Retinal pigment epithelial cell (primary cell): ENCODE measurements at regions not wholly inside any gene's neighbourhood (a gene's known extent, or its start where the extent isn't known, plus 50 kb on each side); places are given as distances from the start of the nearest gene placed in this dataset.
A peak's percentile ranks its signal among the peaks of the same experiment; 100 is the strongest.

ENCODE experiments used
- DNase-seq: peaks from one replicate; pipeline ENCODE4 v3.0.0-alpha.2; 2010; ENCODE audit warnings: low read depth
- H3K4me3 ChIP-seq: 2 replicates; pipeline ENCODE4 v1.5.1; 2011; ENCODE audit warnings: mild to moderate bottlenecking, low read length, control low read depth, moderate library complexity
- TF ChIP-seq, protein P1 (sequence below): conservative IDR thresholded peaks from 2 replicates; pipeline ENCODE4 v1.5.1; 2011; ENCODE audit warnings: low read depth, low read length, control low read depth, inconsistent platforms

DNA sequence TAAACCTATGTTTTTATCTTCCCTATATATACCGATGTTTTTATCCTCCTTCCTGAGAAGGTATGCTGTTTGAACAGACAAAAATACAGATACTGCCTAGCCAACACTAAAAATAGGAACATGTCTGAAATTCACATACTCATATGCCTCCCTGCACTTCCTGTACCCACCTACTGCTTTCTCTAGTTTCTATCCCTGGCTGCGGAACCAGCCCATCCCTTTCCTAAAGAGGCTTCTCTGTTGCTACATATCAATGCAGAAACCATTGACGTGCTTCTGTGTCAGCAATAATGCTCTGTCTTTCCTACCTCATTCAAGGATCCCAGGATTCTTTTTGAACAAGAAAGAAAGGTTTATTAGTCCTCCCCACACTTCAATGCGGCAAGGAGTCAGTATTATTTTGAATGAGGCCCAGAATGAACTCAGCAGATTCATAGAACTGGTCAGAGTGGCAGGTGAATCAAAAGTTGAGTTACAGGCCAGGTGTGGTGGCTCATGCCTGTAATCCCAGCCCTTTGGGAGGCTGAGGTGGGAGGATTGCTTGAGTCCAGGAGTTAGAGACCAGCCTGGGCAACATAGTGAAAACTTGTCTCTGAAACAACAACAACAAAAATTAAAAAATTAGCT lies 67.8 kb upstream of the NAP1L1 start:
- TF ChIP-seq, protein P1, sequence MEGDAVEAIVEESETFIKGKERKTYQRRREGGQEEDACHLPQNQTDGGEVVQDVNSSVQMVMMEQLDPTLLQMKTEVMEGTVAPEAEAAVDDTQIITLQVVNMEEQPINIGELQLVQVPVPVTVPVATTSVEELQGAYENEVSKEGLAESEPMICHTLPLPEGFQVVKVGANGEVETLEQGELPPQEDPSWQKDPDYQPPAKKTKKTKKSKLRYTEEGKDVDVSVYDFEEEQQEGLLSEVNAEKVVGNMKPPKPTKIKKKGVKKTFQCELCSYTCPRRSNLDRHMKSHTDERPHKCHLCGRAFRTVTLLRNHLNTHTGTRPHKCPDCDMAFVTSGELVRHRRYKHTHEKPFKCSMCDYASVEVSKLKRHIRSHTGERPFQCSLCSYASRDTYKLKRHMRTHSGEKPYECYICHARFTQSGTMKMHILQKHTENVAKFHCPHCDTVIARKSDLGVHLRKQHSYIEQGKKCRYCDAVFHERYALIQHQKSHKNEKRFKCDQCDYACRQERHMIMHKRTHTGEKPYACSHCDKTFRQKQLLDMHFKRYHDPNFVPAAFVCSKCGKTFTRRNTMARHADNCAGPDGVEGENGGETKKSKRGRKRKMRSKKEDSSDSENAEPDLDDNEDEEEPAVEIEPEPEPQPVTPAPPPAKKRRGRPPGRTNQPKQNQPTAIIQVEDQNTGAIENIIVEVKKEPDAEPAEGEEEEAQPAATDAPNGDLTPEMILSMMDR: no peak
- DNase-seq: no peak
- H3K4me3 ChIP-seq: no peak overlapping the region

DNA sequence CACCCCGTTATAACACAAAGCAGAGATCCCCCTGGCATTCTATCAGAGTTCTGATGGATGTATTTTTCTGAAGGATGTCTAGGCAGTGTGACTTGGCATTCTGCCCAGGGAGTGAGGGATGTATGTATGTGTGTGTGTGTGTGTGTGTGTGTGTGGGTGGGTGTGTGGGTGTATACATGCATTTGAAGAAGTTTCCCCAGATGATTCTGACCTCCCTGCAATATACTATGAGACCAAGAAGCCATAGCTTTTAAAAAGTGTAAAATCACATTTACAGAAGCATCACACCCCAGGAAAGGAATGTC lies 59.7 kb upstream of the NAP1L1 start:
- peak; percentile 44 for DNase-seq
- TF ChIP-seq, protein P1: no peak
- no peak overlapping the region for H3K4me3 ChIP-seq

DNA sequence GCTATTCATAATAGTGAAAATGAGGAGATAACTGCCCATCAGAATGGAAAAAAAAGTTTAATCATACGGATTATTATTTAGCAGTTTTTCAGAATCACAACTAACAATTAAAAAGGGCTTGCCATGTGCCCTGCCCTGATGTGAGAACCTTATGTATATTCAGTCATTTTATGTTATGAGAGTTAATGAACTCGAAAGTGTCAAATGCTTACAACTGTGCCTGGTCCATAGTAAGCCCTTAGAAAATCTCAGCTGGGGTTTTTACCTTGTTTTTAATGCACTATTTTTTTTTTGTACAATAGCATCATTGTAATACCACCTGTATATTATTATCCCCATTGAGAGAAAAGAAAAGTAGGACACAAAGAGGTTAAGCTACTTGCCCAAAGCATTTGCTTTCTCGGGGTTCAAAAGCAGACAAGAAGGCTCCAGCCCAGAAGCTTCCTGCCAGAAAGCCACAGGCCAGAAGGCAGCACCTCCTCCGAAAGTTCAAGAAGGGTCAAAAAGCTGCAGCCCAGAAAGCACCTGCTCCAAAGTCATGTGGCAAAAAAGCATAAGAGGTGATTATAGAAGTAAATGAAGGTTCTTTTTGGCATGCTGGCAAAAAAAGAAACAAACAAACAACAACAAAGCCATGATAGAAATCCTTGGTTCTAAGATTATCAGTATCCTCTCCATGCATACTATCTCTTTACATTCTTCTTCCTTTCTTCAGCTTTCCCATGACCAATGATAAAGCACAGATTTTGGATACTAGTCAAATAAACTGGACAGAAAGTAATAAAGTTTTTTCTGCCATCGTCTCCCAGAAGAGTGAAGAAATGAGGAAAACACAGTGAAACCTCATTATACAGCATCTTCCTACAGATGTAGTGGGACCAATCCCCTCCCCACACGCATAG lies 59.1 kb upstream of the NAP1L1 start:
- TF ChIP-seq, protein P1: no peak
- DNase-seq: no peak
- no peak overlapping the region for H3K4me3 ChIP-seq

DNA sequence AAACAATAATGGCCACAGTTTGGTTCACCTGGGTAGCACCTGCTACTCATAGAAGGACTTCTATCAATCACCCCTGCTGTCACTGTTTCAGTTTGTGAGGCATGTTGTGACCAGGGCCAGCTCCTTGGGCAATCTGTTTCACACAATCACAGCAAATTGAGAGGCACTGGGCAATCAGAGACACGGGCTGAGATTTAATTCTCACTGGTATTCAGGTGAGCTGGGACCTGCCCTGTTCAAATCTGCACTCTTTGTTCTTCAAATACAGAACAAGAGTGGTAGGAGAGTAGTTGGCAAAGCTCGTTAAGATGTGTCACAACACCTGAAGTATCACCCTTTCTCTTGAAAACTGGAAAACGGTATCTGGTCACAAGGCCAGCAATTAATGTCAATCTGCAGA lies 57.8 kb upstream of the NAP1L1 start:
- no peak overlapping the region for H3K4me3 ChIP-seq
- no peak for DNase-seq
- TF ChIP-seq, protein P1: no peak

DNA sequence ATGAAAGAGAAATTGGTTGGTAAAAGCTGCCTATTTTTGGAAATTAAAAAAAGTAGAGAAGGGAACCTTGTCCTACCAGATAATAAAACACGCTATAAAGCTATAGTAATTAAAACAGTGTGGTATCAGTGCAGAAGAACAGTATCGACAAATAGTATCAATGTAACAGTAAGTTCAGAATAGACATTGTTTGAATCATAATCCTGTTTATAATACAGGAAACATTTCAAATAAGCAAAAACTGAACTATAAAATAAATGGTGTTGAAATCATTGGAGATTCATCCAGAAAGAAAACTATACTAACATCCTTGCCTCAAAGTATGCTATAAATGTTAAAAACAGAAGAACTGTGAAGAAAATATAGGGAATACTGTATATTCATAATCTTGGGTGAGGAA lies 54.2 kb upstream of the NAP1L1 start:
- no peak overlapping the region for H3K4me3 ChIP-seq
- TF ChIP-seq, protein P1: no peak
- DNase-seq: no peak

DNA sequence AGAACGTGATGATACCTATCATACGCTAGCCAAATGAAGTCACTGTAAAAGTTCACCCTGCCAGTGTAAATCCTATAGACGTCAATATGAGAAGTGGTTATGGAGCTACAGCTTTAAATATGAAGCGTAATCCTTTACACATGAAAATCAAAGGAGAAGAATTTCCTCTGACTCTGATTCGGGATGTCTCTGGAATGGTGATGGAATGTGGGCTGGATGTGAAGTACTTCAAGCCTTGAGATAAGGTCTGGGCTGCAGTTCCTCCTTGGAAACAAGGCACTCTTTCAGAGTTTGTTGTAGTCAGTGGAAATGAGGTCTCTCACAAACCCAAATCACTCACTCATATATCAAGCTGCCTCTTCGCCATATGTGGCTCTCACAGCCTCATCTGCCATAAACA lies 53.1 kb upstream of the NAP1L1 start:
- DNase-seq: no peak
- no peak overlapping the region for H3K4me3 ChIP-seq
- TF ChIP-seq, protein P1: no peak

DNA sequence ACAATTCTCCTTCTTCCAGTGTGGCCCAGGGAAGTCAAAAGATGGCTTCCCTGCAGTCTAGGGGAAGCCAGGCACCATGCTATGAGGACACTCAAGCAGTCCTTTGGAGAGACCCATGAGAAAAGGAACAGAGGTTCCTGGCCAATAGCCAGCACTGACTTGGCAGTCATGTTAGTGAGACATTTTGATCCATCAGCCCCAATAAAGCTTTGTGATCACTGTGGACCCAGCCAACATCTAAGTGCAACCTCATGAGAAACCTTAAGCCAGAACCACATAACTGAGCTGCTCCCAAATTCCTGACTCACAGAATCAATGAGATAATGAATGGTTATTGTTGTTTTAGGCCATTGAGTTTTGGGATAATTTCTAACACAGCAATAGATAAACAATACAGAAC lies 51.0 kb upstream of the NAP1L1 start:
- DNase-seq: no peak
- H3K4me3 ChIP-seq: no peak overlapping the region
- TF ChIP-seq, protein P1: no peak
